Endothelial cell of umbilical vein (primary cell): ENCODE measurements at regions not wholly inside any gene's neighbourhood (a gene's known extent, or its start where the extent isn't known, plus 50 kb on each side); places are given as distances from the start of the nearest gene placed in this dataset.
"Not testable (repeated sequence)": the region's sequence is repeated elsewhere in the genome, so short reads cannot be mapped to it uniquely, and the experiment has no call there.

Experiments
- BruUV-seq: library from RNA; stranded (reverse); fragments of 400-500 nt; replicated peaks from 2 replicates; lab custom pipeline; 2021; lab: Mats Ljungman, UMichigan
- CTCF ChIA-PET: fragments of 300-600, 350-600 bp; sonication (Branson Sonifier 250); formaldehyde crosslinking; loops from one replicate; lab custom pipeline; 2021; ENCODE audit warnings: antibody characterized with exemption, inconsistent platforms; lab: Charles Lee
- POLR2A ChIA-PET: fragments of 300-600, 350-600 bp; sonication (Branson Sonifier 250); formaldehyde crosslinking; loops from one replicate; lab custom pipeline; 2021; ENCODE audit warnings: antibody characterized with exemption, inconsistent platforms; lab: Charles Lee
- DNase-seq: peaks from one replicate; pipeline ENCODE4 v3.0.0-alpha.2; 2011; ENCODE audit warnings: low read depth, low spot score
- FAIRE-seq: peaks from 2 replicates; lab custom pipeline; 2011; peaks lifted over from hg19 to GRCh38; lab: Jason Lieb, UNC
- H2AFZ ChIP-seq: 2 replicates; pipeline ENCODE4 v1.6.0; 2012; ENCODE audit warnings: low read depth, low read length, control low read depth, inconsistent platforms
- H3K27ac ChIP-seq: 2 replicates; pipeline ENCODE4 v1.5.1; 2011; ENCODE audit warnings: low read depth, mild to moderate bottlenecking, control low read depth, low read length, moderate library complexity; ENCODE audit not compliant: insufficient read depth
- H3K27me3 ChIP-seq, 2 experiments: 2 replicates each; pipeline versions ENCODE4 v1.6.0 to v1.6.1; 2011; ENCODE audit warnings: low read length in 2 of 2, mixed read lengths in 1 of 2; ENCODE audit not compliant: control insufficient read depth in 2 of 2, insufficient read depth in 2 of 2
- H3K36me3 ChIP-seq, 2 experiments: 2 replicates in 1 of 2; 3 replicates in 1 of 2; pipeline ENCODE4 v1.5.1; 2011; ENCODE audit warnings: low read length in 2 of 2, mild to moderate bottlenecking in 1 of 2, moderate library complexity in 1 of 2; ENCODE audit not compliant: control insufficient read depth in 2 of 2, insufficient read depth in 2 of 2; ENCODE audit errors: extremely low read depth in 1 of 2
- H3K4me1 ChIP-seq: 3 replicates; pipeline ENCODE4 v1.5.1; 2011; ENCODE audit warnings: mild to moderate bottlenecking, low read length; ENCODE audit not compliant: control insufficient read depth, insufficient read depth; ENCODE audit errors: extremely low read depth
- H3K4me2 ChIP-seq: 2 replicates; pipeline ENCODE4 v1.6.1; 2011; ENCODE audit warnings: low read length, control low read depth, mixed read lengths; ENCODE audit not compliant: insufficient read depth
- H3K4me3 ChIP-seq, 3 experiments: fragments of 200-600 bp in 1 of 3; sonication (generic), shearing (Covaris generic) in 1 of 3; replicated peaks in 1 of 3; 2 replicates each; pipeline ENCODE4 v1.5.1; 2011 to 2016; ENCODE audit warnings: control low read depth in 3 of 3, low read length in 3 of 3, mild to moderate bottlenecking in 2 of 3, inconsistent platforms in 1 of 3, low read depth in 1 of 3, moderate library complexity in 1 of 3; ENCODE audit not compliant: insufficient read depth in 1 of 3
- H3K79me2 ChIP-seq: 2 replicates; pipeline ENCODE4 v1.6.0; 2012; ENCODE audit warnings: low read length, inconsistent platforms; ENCODE audit not compliant: control insufficient read depth, insufficient read depth
- H3K9ac ChIP-seq: replicated peaks from 2 replicates; pipeline ENCODE3; 2011; ENCODE audit warnings: low read length, control low read depth; ENCODE audit not compliant: insufficient read depth; ENCODE audit errors: extremely low read depth
- H3K9me1 ChIP-seq: replicated peaks from 3 replicates; pipeline ENCODE4 v1.6.0; 2011; ENCODE audit warnings: mild to moderate bottlenecking, low read length; ENCODE audit not compliant: control insufficient read depth, insufficient read depth; ENCODE audit errors: extremely low read depth
- H3K9me3 ChIP-seq: replicated peaks from 2 replicates; pipeline ENCODE4 v1.5.1; 2012; ENCODE audit warnings: low read length, inconsistent platforms; ENCODE audit not compliant: control insufficient read depth, insufficient read depth
- H4K20me1 ChIP-seq: replicated peaks from 2 replicates; pipeline ENCODE3; 2011; ENCODE audit warnings: mild to moderate bottlenecking, low read length; ENCODE audit not compliant: control insufficient read depth, insufficient read depth; ENCODE audit errors: extremely low read depth
- EZH2 ChIP-seq: IDR thresholded peaks from 2 replicates; pipeline ENCODE4 v1.6.1; 2012; ENCODE audit warnings: borderline replicate concordance, low read depth, mild to moderate bottlenecking, moderate library complexity, low read length, inconsistent platforms; ENCODE audit not compliant: severe bottlenecking
- FOS ChIP-seq: IDR thresholded peaks from 2 replicates; pipeline ENCODE4 v1.6.1; 2011; ENCODE audit warnings: mild to moderate bottlenecking, low read length, moderate library complexity, borderline replicate concordance; ENCODE audit not compliant: insufficient read depth
- GATA2 ChIP-seq: IDR thresholded peaks from 2 replicates; pipeline ENCODE4 v1.7.0; 2011; ENCODE audit warnings: low read depth, mild to moderate bottlenecking, moderate library complexity, mixed read lengths, low read length; ENCODE audit not compliant: insufficient read length, insufficient read depth
- JUN ChIP-seq: IDR thresholded peaks from 2 replicates; pipeline ENCODE4 v1.6.1; 2011; ENCODE audit warnings: borderline replicate concordance, low read depth; ENCODE audit not compliant: insufficient read length, insufficient read depth
- MYC ChIP-seq: IDR thresholded peaks from one replicate; pipeline ENCODE4 v1.6.1; 2011; ENCODE audit warnings: mild to moderate bottlenecking, low read depth, low read length
- POLR2A ChIP-seq: IDR thresholded peaks from 2 replicates; pipeline ENCODE4 v1.6.1; 2012; ENCODE audit warnings: low read depth, mild to moderate bottlenecking, control low read depth, low read length
- POLR2AphosphoS5 ChIP-seq: IDR thresholded peaks from 2 replicates; pipeline ENCODE4 v1.6.1; 2012; ENCODE audit warnings: low read depth, mild to moderate bottlenecking, control low read depth, low read length, moderate library complexity; ENCODE audit not compliant: insufficient read depth
- dilution Hi-C: fragments of 300-500 bp; cut with MboI; formaldehyde crosslinking; loops from one replicate; pipeline ENCODE4 v1.15.0; 2019; ENCODE audit warnings: low sequenced_read_pairs; ENCODE audit not compliant: extremely low pct_ligation_motif_present
- intact Hi-C: fragments of 100-400 bp; cut with micrococcal nuclease; formaldehyde crosslinking; loops from one replicate; pipeline ENCODE4 v1.10.0; 2022
- TF ChIP-seq, protein P1 (sequence below), 2 donors: IDR thresholded peaks; 1 replicate in 1 of 2; 2 replicates in 1 of 2; pipeline ENCODE4 v1.5.1; 2011; ENCODE audit warnings: low read length in 2 of 2, mild to moderate bottlenecking in 2 of 2, moderate library complexity in 2 of 2, control low read depth in 1 of 2, inconsistent platforms in 1 of 2, low read depth in 1 of 2; ENCODE audit not compliant: insufficient read depth in 1 of 2; ENCODE audit errors: extremely low read depth in 1 of 2
- TF ChIP-seq, protein P2 (sequence below): IDR thresholded peaks from 2 replicates; pipeline ENCODE4 v1.6.1; 2011; ENCODE audit not compliant: insufficient read depth, insufficient read length

DNA sequence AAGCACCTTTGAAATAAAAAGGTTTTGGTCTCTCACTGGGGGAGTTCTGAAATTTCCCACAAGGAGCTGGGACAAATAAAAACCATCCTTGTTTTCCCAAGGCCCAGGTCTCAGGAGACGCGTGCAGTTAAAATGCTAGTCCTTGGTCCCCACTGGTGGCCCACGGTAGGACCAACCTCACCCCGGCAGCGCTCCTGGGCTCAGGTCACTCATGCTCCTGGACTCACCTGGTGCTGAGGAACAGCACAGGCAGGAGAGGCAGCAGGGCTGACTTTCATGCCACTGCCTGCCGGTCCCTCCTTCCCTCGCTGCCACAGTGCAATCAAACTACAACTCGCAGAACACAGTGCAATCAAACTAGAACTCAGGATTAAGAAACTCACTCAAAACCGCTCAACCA lies 356.8 kb upstream of the CCDC179 start:
- Histone ChIP-seq H3K9me3 (no peaks in the 10 kb centered on the region), H3K4me2 (no peak overlapping the region), H3K27ac (no peak overlapping the region), H3K27me3 (no peaks in the 10 kb centered on the region), H3K9ac (no peak overlapping the region), H3K4me1 (no peaks in the 10 kb centered on the region), H3K9me1 (no peaks in the 10 kb centered on the region), H3K79me2 (no peaks in the 10 kb centered on the region), H3K36me3 (no peaks in the 10 kb centered on the region), H2AFZ (no peak overlapping the region), H3K4me3 (no peak overlapping the region), H4K20me1 (no peaks in the 10 kb centered on the region)
- no peak for DNase-seq
- dilution Hi-C loops (no loop called here), intact Hi-C loops (no loop called here)
- FAIRE-seq, result no peak
- BruUV-seq, result no TSS peak
- ChIA-PET CTCF (no interaction called here), POLR2A (no interaction called here)
- no peak for TF ChIP-seq FOS

DNA sequence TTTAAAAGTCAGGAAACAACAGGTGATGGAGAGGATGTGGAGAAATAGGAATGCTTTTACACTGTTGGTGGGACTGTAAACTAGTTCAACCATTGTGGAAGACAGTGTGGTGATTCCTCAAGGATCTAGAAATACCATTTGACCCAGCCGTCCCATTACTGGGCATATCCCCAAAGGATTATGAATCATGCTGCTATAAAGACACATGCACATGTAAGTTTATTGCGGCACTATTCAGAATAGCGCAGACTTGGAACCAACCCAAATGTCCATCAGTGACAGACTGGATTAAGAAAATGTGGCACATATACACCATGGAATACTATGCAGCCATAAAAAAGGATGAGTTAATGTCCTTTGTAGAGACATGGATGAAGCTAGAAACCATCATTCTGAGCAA lies 359.8 kb upstream of the CCDC179 start:
- H2AFZ ChIP-seq, H4K20me1 ChIP-seq, FAIRE-seq, H3K9ac ChIP-seq, H3K4me1 ChIP-seq, DNase-seq, CTCF ChIA-PET, H3K79me2 ChIP-seq, BruUV-seq, POLR2A ChIA-PET, H3K9me3 ChIP-seq, H3K36me3 ChIP-seq, H3K4me3 ChIP-seq, H3K9me1 ChIP-seq, H3K27me3 ChIP-seq, H3K4me2 ChIP-seq, intact Hi-C loops, dilution Hi-C loops, H3K27ac ChIP-seq: not testable (repeated sequence)

DNA sequence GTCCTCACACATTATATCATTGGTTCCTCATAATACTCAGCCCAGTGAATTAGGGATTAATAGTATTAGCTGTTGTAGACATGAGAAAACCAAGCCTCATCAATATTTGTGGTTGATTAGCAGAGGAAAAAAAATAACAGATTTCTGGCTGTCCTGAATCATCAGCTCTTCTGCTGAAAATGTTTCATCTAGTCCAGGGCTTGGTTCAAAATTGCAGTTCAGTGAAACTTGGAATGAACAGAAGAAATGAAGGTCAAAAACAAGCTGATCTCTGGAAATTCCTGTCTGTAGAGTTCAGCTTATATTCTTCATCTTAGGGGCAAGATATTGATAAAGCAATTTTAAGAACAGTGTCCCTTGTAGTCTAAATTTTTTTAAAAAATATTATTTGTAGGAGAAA lies 361.1 kb upstream of the CCDC179 start:
- Histone ChIP-seq H2AFZ (no peak overlapping the region), H3K9me3 (no peaks in the 10 kb centered on the region), H3K27ac (no peak overlapping the region), H3K9me1 (no peaks in the 10 kb centered on the region), H3K27me3 (no peaks in the 10 kb centered on the region), H3K4me1 (no peaks in the 10 kb centered on the region), H3K36me3 (no peaks in the 10 kb centered on the region), H3K4me3 (no peak overlapping the region), H3K4me2 (no peak overlapping the region), H4K20me1 (no peaks in the 10 kb centered on the region), H3K79me2 (no peaks in the 10 kb centered on the region), H3K9ac (no peak overlapping the region)
- ChIA-PET CTCF (interaction anchor here (1.0 kb wide), 1 partner anchor 13 kb away, joined by 3 read pairs; no protein-coding TSS in a partner anchor), POLR2A (no interaction called here)
- no peak for DNase-seq
- intact Hi-C loops (no loop called here), dilution Hi-C loops (no loop called here)
- TF ChIP-seq, protein P1, sequence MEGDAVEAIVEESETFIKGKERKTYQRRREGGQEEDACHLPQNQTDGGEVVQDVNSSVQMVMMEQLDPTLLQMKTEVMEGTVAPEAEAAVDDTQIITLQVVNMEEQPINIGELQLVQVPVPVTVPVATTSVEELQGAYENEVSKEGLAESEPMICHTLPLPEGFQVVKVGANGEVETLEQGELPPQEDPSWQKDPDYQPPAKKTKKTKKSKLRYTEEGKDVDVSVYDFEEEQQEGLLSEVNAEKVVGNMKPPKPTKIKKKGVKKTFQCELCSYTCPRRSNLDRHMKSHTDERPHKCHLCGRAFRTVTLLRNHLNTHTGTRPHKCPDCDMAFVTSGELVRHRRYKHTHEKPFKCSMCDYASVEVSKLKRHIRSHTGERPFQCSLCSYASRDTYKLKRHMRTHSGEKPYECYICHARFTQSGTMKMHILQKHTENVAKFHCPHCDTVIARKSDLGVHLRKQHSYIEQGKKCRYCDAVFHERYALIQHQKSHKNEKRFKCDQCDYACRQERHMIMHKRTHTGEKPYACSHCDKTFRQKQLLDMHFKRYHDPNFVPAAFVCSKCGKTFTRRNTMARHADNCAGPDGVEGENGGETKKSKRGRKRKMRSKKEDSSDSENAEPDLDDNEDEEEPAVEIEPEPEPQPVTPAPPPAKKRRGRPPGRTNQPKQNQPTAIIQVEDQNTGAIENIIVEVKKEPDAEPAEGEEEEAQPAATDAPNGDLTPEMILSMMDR (IDR thresholded peaks at IDR 0.05; ENCODE audit: extremely low read depth in 1 of 2, insufficient read depth in 1 of 2, low read depth in 1 of 2, low read length in 2 of 2), result no peak
- no peak for TF ChIP-seq GATA2
- no peak for TF ChIP-seq POLR2A
- no peak for TF ChIP-seq JUN
- no peak for TF ChIP-seq EZH2
- TF ChIP-seq FOS, result no peak
- TF ChIP-seq MYC, result no peak
- TF ChIP-seq, protein P2, sequence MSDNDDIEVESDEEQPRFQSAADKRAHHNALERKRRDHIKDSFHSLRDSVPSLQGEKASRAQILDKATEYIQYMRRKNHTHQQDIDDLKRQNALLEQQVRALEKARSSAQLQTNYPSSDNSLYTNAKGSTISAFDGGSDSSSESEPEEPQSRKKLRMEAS, result no peak
- TF ChIP-seq POLR2AphosphoS5, result no peak
- BruUV-seq, result no TSS peak
- FAIRE-seq, result peak; percentile 35
